H1 (cell line): ENCODE measurements at regions not wholly inside any gene's neighbourhood (a gene's known extent, or its start where the extent isn't known, plus 50 kb on each side); places are given as distances from the start of the nearest gene placed in this dataset.

Experiments
- NRF1 ChIP-seq: IDR thresholded peaks from 2 replicates; pipeline ENCODE4 v1.6.1; 2011; ENCODE audit warnings: mild to moderate bottlenecking, low read depth, low read length, improper control_type of control experiment
- POU5F1 ChIP-seq: IDR thresholded peaks from 2 replicates; pipeline ENCODE4 v1.6.1; 2011; ENCODE audit warnings: low read depth, mild to moderate bottlenecking, low read length, moderate library complexity

DNA sequence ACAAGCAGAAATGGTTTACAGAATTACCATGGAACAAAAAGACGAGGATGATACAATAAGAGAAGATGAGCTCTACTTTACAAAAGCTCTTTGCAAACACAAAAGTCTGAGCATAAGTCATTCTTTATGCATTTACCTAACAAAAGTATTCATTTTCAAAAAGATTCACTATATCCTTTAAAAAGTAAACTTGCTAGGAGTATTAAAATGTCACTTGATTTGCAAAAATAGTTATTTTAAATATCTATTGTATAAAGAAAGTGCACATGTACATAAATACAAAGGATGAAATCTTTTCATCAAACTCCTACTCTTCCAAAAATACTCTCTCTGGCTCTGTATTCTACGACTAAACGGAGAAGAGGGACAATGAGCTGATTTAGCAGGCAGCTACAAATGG lies 146.4 kb upstream of the STEAP1 start (continued):
- TF ChIP-seq POU5F1 (no peak), NRF1 (no peak)
